GM18519 (cell line): ENCODE measurements at regions not wholly inside any gene's neighbourhood (a gene's known extent, or its start where the extent isn't known, plus 50 kb on each side); places are given as distances from the start of the nearest gene placed in this dataset.

Source experiments
- ATAC-seq: cut with Tn5 transposase; IDR thresholded peaks from one replicate; pipeline ENCODE4 v1.9.1; 2021; ENCODE audit warnings: mild to moderate bottlenecking, moderate library complexity; ENCODE audit not compliant: unreplicated experiment, low FRiP score

DNA sequence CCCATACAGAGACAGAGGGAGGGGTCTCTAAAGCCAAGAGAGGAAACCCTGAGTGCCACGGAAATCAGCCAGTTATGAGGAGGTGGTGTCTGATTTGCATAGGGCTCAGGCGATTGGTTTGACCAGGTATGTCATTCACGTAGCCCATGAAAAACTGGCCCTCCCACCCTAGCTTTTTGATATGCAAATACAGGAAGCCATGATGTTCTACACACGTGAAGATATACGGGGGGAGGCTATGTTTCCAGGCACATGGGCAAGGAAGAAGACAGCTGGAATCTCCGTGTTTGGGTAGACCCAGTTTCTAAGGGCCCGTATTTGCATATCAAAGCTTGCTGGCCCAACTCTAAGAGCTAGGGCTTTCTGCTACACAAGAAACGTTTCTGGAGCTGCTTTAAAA, 717.8 kb upstream of the SEL1L start:
- ATAC-seq: no peak

DNA sequence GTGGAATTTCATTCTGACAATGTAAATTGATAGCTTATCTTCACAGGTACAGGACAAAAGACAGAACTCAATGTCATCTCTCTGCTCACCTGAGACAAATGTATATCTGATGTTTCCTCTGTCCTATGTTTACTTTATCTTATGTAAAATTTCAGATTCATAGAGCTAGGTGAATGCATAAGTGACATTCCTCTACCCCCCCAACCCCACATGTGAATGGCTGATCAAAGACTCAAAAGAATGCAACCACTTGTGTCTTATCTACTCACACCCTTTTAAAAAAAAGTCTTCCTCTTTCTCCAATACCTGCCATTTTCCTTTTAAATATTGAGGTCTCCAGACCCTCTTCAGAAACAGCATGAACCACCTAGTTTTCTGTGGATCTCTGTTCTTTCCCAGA, 736.6 kb upstream of the SEL1L start:
- ATAC-seq: no peak

DNA sequence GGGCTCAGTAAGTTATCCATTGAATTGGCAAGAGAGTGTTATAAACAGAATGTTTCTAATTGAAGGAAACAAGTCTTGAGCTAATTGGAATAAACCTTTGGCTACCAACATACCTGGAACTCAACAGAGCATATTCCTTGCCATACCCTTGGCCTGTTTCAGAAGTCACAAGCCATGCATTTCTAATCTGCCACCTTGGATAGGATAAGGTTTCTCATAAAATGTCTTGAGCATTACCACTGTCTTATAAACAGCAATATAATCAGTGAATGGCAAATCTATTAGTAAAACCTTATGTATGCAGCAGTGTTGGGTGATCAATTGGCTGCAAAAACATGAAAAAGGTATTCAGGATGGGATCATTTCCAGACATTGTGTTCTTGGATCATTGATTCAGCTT, 765.2 kb upstream of the SEL1L start:
- no peak for ATAC-seq

DNA sequence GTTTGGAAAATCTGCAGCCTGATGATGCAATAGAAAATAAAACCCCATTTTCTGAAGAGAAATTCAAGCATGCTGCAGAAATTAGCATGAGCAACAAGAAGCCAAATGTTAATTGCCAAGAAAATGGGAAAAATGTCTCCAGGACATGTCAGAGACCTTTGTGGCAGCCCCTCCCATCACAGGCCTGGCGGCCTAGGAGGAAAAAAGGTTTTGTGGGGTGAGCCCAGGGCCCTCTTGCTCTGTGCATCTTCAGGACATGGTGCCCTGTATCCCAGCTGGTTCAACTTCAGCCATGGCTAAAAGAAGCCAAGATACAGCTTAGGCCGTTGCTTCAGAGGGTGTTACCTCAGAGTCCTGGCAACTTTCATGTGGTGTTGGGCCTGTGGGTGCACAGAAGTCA, 775.5 kb upstream of the SEL1L start:
- no peak for ATAC-seq

DNA sequence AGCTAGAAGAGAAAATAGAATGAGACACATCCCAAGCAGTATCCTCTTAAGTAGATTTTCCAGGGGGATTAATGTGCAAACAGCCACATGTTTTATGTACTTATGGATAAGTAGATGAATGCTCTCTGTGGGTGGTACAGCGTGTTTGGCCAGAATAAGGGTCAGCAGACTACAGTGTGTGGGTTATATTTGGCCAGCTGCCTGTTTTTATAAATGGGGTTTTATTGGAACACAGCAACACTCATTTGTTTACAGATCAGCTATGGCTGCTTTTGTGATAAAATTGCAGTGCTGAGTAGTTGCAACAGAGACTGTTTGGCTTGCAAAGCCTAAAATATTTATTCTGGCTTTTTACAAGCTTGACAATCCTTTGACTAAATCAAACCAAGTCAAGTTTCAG, 780.2 kb upstream of the SEL1L start:
- ATAC-seq: no peak

DNA sequence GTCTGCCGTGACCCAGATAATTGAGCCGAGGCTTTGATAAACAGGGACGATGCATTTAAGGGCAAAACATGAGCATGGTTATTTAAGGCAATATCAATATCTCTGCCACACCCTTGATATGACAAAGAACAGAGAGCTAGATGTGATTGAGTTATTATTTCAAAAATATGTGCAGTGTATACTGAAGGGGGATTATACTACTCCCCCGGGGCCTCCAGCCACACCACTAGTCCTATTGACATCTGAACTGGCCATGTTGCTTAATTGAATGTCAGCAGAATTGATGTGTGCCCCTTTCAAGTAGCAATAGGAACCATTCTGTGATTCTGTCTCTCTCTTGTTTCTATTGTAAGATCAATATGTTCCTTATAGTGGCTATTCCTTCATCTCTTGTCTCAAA, 794.8 kb upstream of the SEL1L start:
- ATAC-seq: no peak

DNA sequence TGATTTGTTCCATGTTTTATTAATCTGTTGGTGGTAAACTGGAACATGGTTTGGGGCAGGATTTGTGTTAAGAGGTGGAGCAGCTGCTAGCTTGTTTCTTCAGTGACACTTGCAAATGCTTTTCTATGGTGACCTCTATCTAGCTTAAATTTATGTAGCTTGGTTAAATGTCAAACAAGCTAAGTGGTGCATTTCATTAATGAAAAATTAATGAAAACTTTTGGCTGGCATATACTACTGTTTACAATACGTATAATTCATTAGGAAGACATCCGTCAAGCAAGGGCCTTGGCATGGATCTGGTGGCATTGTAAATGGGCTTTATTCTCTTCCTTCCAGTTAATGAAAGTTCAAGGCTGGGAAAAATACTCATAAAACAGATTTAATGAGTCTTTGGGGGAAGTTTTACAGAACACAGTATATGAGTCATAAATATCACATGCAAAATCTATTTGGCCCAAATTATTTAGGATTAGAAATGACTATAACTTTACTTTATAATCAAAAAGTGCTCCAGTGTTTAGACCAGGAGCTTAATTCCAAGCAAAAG, 807.7 kb upstream of the SEL1L start:
- no peak for ATAC-seq

DNA sequence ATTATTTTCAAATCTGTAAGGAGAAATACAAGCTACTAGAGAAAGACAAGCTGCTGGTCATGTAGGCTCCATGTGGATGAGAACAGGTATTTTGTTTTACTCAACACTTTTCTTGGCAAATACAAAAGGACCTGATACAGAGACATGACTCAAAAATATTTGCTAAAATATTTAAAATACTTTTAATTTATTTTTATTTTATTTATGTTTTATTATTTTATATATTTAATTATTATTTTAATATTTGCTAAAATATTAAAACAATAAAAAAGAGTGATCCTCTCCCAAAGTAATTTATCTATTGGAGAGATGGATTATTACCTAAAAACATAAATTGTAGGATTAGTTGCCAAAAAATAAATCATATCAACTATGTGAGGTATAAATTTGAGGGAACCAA, 808.9 kb upstream of the SEL1L start:
- no peak for ATAC-seq

DNA sequence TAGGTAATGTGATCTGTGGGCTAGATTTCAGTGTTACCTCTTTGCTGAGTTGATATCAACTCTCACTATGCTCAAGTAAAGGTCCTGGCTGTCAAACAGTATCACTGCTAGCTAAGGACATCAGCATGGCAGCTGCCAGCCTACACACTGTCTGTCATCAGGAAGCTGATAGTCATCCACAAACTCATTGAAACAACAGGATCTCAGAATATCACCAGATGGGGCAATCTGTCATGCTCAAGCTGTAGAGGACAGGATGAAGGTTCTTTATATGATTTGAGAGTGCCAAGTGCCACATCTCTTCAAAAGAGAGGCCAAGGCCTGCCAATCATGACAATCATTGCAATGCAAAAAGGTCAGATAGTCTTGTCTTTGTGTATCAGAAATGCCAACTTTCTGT, 811.5 kb upstream of the SEL1L start:
- no peak for ATAC-seq

DNA sequence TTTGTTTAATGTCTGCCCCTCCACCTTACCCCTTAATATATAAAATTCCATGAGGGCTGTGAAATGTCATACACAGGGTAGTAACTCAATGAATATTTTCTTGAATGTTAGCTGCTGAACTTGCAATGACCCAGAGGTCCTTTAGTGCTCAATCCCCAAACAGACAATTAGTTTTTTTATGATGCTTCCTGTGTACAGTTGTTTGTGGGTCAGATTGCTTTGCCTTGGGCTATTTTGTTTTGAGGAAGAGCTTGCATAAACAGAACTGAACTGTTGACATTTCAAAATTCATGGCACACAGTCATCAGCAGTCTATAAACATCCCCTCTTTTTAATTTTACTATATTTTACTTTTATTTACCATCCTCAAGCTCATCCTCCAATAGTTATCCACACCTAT, 820.5 kb upstream of the SEL1L start:
- ATAC-seq: no peak

DNA sequence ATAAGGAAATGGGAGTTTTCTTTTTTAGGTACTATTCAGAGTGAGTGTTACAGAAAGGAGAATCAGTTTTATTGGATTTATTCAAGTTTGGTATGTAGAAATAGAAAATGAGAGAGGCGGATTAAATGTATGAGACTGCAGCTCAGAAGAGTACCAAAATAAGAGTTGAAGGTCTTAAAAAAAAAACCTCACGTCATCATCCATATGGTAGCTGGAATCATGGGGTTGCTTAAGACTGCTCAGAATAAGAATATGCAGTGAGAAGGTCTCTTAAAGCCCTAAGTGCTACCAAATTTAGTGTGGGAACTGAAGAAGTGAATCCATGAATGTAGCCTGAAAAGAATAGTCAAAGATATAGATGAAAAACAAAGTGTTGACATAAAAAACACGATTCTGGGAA, 825.5 kb upstream of the SEL1L start:
- no peak for ATAC-seq

DNA sequence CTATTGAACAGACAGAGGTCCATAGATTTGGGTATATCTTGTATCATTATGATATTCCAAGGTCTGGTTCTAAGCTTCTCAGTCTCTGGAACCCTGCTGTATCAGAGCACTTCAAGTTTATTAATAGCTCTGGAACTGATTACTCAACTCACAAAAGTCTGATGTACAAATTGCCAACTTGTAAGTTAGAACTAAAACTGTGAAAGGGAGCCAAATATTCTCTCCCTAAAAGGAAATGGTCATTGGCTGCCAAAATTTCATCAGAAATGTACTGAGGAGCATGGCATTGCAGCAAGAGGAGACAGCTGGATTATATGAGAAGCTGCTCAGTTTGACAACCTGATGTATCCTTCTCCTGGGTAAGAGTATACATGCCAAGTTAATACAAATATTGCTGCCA, 828.8 kb upstream of the SEL1L start:
- no peak for ATAC-seq

DNA sequence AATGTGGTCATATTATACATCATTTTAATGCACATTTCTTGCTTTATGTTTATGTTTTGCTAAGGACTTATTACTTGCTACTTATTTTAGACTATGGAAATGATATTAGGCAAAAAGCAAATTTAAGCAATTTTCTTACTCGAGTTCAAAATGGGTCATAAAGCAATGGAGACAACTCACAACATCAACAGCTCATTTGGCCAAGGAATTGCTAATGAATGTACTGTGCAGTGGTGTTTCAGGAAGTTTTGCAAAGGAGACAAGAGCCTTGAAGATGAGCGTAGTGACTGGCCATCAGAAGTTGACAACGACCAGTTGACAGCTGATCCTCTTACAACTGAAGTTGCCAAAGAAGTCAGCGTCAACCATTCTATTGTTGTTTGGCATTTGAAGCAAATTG, 831.8 kb upstream of the SEL1L start:
- ATAC-seq: no peak

DNA sequence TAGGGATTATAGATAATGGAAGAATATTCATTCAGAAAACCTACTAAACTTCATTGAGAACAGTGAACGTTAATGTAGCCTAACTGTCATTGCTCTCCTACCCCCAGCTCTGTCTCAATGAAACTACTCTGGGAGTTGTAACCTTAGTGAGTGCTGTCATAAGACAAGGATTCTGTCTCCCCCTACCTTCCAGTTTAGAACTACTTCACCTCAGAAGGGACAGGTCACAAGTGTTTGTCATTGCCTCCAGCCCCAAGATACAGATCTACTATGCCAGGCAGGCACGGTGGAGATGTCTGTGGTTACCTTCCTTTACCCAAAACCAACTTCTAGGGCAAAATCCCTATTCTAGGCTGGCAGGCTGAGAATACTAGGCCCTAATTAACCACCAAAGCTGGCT, 833.1 kb upstream of the SEL1L start:
- ATAC-seq: no peak

DNA sequence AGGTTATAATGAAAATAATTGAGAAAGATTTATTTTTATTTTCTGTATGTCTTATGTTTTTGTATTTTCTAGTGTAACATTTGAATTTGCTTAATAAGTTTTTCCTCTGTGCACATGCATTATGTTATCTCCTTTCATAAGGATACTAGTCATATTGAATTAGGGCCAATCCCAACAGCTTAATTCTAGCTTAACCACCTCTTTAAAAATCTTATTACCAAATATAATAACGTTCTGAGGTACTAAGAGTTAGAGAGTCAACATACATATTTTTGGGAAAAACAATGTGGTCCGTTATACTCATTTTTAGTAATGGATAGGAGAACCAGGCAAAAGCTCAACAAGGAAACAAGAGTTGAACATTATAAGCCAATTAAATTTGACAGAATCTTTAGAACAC, 845.6 kb upstream of the SEL1L start:
- ATAC-seq: no peak

DNA sequence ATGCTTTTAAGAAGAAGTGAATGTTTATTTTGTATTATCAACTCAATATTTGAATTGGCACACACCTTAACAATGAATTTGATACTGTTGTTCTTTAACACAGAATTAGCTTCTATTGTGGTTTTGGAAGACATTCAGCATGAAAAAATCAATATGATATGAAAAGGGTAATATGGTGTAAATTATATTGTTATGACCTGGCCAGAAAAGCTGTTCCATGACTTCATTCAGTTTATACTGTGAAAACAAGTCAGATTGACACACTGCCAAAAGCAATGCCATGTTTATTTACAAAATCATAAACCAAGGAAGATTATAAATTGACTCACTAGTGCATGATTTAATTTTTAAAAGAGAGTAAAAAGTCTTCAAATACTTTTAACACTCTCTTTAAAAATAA, 851.4 kb upstream of the SEL1L start:
- ATAC-seq: no peak

DNA sequence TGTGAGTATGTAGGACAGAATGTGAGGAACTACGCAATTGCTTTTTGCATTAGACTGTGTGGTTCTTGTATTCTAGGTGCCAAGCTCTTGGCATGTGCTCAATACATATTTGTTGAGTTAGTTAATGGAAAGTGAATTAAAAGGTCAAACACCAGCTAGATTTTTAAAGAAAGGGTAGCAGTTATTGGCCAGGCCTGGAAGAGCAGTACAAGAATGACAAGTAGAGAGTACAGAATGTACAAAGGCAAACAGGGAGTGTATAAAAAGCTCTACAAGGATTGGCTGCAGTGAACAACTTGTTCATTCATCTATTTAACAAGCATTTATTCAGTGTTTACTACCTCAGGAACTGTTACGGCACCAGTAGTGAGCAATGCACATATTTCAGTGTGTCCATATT, 854.0 kb upstream of the SEL1L start:
- no peak for ATAC-seq

DNA sequence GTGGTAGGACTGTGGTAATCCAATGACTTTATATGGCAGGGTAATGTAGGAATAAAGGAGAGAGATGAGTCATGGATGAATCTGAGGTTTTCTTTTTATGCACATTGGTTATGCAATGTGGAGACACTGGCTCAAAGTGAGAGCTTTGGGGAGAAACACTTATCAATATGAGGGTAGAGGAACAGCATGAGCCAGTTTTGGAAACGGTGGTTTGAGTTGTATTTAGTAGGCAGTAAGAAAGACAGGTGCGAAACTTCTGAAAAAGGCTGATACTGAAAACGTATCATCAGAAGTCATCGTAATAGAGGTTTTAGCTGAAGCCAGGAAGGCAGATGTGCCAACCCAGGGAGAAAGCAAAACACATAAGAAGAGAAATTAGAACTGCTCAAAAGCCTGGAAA, 854.8 kb upstream of the SEL1L start:
- no peak for ATAC-seq

DNA sequence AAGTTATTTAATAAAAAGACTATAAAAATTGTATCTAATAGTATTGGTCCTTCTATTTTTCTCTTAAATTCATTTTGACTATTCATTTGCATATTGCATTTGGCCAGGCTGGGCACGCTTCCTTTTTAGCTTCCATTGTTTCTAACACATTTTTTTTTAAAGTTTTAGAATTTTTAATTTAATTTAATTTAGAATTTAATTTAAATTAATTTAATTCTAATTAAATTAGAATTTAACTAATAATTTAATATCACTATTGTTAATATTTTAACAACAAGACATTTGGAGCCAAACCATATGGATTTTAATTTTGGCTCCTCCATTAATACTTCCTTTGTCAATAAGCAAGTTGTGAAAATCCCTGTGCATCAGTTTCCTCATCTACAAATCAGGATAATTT, 856.9 kb upstream of the SEL1L start:
- no peak for ATAC-seq

DNA sequence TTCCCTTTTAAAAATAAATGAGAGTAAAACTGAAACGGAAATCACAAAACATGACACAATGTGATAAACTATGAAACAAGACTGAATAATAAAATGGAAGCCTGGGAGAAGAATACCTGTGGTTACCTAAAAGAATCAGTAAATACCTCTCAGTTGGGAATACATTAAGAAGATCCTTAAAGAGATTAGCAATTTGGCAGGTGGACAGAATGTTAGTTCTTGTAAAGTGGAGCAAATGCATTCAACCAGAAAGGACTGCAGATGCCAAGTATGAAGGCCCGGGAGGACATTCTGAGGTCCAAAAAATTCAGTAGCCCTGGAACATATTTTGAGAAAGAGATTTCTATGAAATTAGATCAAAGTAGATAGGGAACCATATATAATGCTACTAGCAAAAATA, 861.3 kb upstream of the SEL1L start:
- no peak for ATAC-seq

DNA sequence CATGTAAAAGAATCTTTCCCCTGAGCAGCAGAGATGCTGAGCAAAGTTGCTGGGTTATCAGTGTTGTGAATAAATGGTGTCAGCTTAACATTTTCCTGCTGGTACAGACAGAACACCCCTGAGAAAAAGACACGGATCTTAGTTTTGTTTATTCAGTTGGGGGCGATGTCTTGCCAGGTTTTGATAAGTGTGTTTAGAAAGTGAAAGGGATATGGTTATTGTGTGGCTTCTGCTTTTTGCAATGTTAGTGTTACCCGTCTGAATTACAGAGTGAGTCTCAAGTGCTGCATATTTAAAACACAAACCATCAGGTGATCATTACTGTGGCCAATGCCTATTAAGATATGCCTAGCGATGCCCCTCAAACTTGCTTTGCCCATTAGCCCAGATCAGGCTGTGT, 864.6 kb upstream of the SEL1L start:
- no peak for ATAC-seq

DNA sequence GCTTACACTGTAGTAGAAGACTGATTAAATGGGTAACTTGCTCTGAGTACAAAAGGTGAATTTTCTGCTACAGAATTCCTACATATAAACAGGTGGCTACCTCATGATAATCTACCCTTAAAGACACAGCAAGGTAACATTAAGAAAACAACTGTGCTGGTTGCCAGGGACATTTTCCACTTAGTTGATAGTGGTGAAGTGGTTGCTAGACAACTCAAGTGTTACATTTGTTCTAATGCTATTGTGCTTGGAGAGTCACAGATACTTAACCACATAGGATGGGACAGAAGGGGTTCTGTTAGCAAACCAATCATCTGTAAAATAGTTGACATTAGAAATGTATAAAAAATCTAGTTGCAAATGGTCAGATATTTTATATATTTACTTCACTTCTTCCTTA, 870.3 kb upstream of the SEL1L start:
- ATAC-seq: no peak

DNA sequence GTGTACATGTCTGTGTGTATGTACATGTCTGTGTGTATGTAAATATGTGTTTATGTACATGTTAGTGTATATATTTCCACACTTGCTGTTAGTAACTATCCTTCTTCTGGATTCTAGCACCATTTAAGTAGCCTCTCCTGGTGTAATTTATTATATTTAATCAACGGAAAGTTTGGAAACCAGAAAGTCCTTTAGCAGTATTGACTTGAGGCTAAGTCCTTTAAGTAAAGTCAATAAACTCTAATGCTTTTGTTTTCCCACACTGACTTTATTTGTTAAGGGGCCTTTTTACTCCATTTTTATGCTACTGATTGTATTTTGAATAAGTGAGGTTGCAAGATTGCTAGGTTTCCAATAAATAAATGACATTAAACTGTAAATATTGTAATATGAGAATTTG, 876.4 kb upstream of the SEL1L start:
- ATAC-seq: no peak

DNA sequence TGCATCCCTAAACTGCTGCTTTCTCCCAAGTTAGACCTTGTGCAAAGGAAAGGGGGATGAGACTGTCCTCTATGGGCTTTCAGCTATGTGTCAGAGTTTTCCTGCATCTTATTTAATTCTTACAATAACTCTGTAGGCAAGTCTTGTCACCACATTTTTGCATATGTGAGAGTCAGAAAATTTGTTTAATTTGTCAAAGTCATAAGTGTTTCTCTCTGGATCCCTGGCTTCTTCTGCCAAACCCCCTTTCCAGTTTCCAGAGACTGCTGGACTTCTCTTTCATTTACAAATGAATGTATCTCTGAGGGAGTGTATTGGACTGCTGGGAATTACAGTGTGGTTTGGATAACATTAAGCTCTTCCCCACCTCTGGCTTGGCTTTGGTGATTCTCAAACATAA, 877.6 kb upstream of the SEL1L start:
- ATAC-seq: no peak
